IMR-90 (cell line): ENCODE measurements at regions not wholly inside any gene's neighbourhood (a gene's known extent, or its start where the extent isn't known, plus 50 kb on each side); places are given as distances from the start of the nearest gene placed in this dataset.

Experiments
- ATAC-seq: fragments of 200-7000 bp; cut with Tn5 transposase; 2 replicates; pipeline ENCODE4 v1.9.1; 2020; ENCODE audit warnings: low read depth, mild to moderate bottlenecking, moderate library complexity
- BruUV-seq: library from RNA; stranded (reverse); fragments of 400-500 nt; replicated peaks from 2 replicates; lab custom pipeline; 2021; lab: Mats Ljungman, UMichigan
- CTCF ChIA-PET: fragments of 300-600 bp; formaldehyde crosslinking; extraction: SDS; loops from one replicate; lab custom pipeline; 2021; ENCODE audit warnings: antibody characterized with exemption; lab: Yijun Ruan, JAX
- POLR2A ChIA-PET: fragments of 300-600 bp; sonication (Branson Sonifier 250); formaldehyde crosslinking; loops from one replicate; lab custom pipeline; 2022; ENCODE audit warnings: antibody characterized with exemption; ENCODE audit not compliant: unreplicated experiment; lab: Charles Lee
- DNase-seq: peaks from one replicate; pipeline ENCODE4 v3.0.0; 2013
- H2AFZ ChIP-seq: replicated peaks from 2 replicates; pipeline ENCODE3; 2013; ENCODE audit warnings: low read length, mild to moderate bottlenecking; ENCODE audit not compliant: poor library complexity
- H2AK5ac ChIP-seq: 2 replicates; pipeline ENCODE4 v1.6.1; 2013; ENCODE audit warnings: low read depth, low read length, inconsistent platforms
- H2AK9ac ChIP-seq: replicated peaks from 2 replicates; pipeline ENCODE3; 2013; ENCODE audit warnings: mild to moderate bottlenecking, low read depth, low read length, moderate library complexity; ENCODE audit not compliant: poor library complexity
- H2BK120ac ChIP-seq: 2 replicates; pipeline ENCODE4 v1.6.1; 2013; ENCODE audit warnings: low read depth, low read length, inconsistent platforms
- H2BK15ac ChIP-seq: 3 replicates; pipeline ENCODE4 v1.6.1; 2013; ENCODE audit warnings: low read depth, low read length, inconsistent platforms
- H2BK20ac ChIP-seq: 2 replicates; pipeline ENCODE4 v1.6.1; 2013; ENCODE audit warnings: low read depth, mild to moderate bottlenecking, inconsistent platforms, low read length, moderate library complexity
- H2BK5ac ChIP-seq: 2 replicates; pipeline ENCODE4 v1.6.1; 2013; ENCODE audit warnings: mild to moderate bottlenecking, low read depth, low read length, inconsistent platforms; ENCODE audit not compliant: poor library complexity, severe bottlenecking
- H3K14ac ChIP-seq: replicated peaks from 2 replicates; pipeline ENCODE4 v1.6.1; 2013; ENCODE audit warnings: low read depth, low read length, inconsistent platforms
- H3K18ac ChIP-seq: 2 replicates; pipeline ENCODE4 v1.6.1; 2013; ENCODE audit warnings: low read depth, low read length, control low read depth
- H3K23ac ChIP-seq: 2 replicates; pipeline ENCODE4 v1.6.1; 2013; ENCODE audit warnings: low read depth, low read length, inconsistent platforms
- H3K27ac ChIP-seq: 2 replicates; pipeline ENCODE4 v1.5.1; 2013; ENCODE audit warnings: mild to moderate bottlenecking, control low read depth, low read length; ENCODE audit not compliant: insufficient read depth
- H3K27me3 ChIP-seq: 2 replicates; pipeline ENCODE4 v1.6.1; 2013; ENCODE audit warnings: low read length; ENCODE audit not compliant: control insufficient read depth, insufficient read depth
- H3K36me3 ChIP-seq: 2 replicates; pipeline ENCODE4 v1.6.1; 2013; ENCODE audit warnings: low read length, mixed read lengths; ENCODE audit not compliant: control insufficient read depth, insufficient read depth
- H3K4ac ChIP-seq: 2 replicates; pipeline ENCODE4 v1.6.1; 2013; ENCODE audit warnings: low read depth, low read length, inconsistent platforms
- H3K4me1 ChIP-seq: 2 replicates; pipeline ENCODE4 v1.6.1; 2013; ENCODE audit warnings: low read length, mixed read lengths; ENCODE audit not compliant: control insufficient read depth, insufficient read depth
- H3K4me2 ChIP-seq: 2 replicates; pipeline ENCODE4 v1.6.1; 2013; ENCODE audit warnings: low read depth, mild to moderate bottlenecking, control low read depth, low read length, moderate library complexity
- H3K4me3 ChIP-seq: 2 replicates; pipeline ENCODE4 v1.5.1; 2013; ENCODE audit warnings: low read depth, mild to moderate bottlenecking, control low read depth, low read length, moderate library complexity; ENCODE audit not compliant: insufficient read depth
- H3K56ac ChIP-seq: 2 replicates; pipeline ENCODE4 v1.6.1; 2013; ENCODE audit warnings: low read length, inconsistent platforms; ENCODE audit not compliant: insufficient read depth; ENCODE audit errors: extremely low read depth
- H3K79me1 ChIP-seq, 2 experiments: 2 replicates each; pipeline ENCODE4 v1.6.1; 2013; ENCODE audit warnings: low read length in 2 of 2, inconsistent platforms in 1 of 2, low read depth in 1 of 2
- H3K9ac ChIP-seq: 2 replicates; pipeline ENCODE4 v1.6.1; 2013; ENCODE audit warnings: low read depth, low read length, control low read depth
- H3K9me1 ChIP-seq: 2 replicates; pipeline ENCODE4 v1.6.1; 2013; ENCODE audit warnings: low read length, inconsistent platforms; ENCODE audit not compliant: insufficient read depth
- H3K9me3 ChIP-seq: 2 replicates; pipeline ENCODE4 v1.6.1; 2013; ENCODE audit warnings: low read length; ENCODE audit not compliant: control insufficient read depth, insufficient read depth
- H4K20me1 ChIP-seq: 2 replicates; pipeline ENCODE4 v1.6.1; 2013; ENCODE audit warnings: low read length, inconsistent platforms; ENCODE audit not compliant: insufficient read depth
- H4K5ac ChIP-seq: 2 replicates; pipeline ENCODE4 v1.6.1; 2013; ENCODE audit warnings: mild to moderate bottlenecking, low read depth, low read length, control low read depth
- H4K8ac ChIP-seq, 2 experiments: 2 replicates each; pipeline ENCODE4 v1.6.1; 2013; ENCODE audit warnings: low read depth in 2 of 2, low read length in 2 of 2, control low read depth in 1 of 2, inconsistent platforms in 1 of 2
- H4K91ac ChIP-seq: 2 replicates; pipeline ENCODE4 v1.6.1; 2013; ENCODE audit warnings: low read depth, low read length, inconsistent platforms; ENCODE audit not compliant: insufficient read depth
- BHLHE40 ChIP-seq: fragments of 150-350 bp; IDR thresholded peaks from 2 replicates; pipeline ENCODE4 v1.6.1; 2016; ENCODE audit warnings: mild to moderate bottlenecking, low read depth, low read length
- FOS ChIP-seq: fragments of 150-350 bp; IDR thresholded peaks from 2 replicates; pipeline ENCODE4 v1.6.1; 2016; ENCODE audit warnings: low read depth, low read length
- MXI1 ChIP-seq: IDR thresholded peaks from 2 replicates; pipeline ENCODE4 v1.6.1; 2012; ENCODE audit warnings: low read depth, mild to moderate bottlenecking, low read length, moderate library complexity, borderline replicate concordance
- NFE2L2 ChIP-seq: fragments of 150-350 bp; IDR thresholded peaks from 2 replicates; pipeline ENCODE4 v1.6.1; 2016; ENCODE audit warnings: low read depth, mild to moderate bottlenecking, low read length
- RAD21 ChIP-seq: IDR thresholded peaks from 2 replicates; pipeline ENCODE4 v1.6.1; 2012; ENCODE audit warnings: low read length, improper control_type of control experiment
- RFX5 ChIP-seq: IDR thresholded peaks from 2 replicates; pipeline ENCODE4 v1.8.0; 2012; ENCODE audit warnings: low read depth, mild to moderate bottlenecking, low read length, moderate library complexity
- WGBS, 2 experiments: methylation state at CpG; one replicate each; pipeline versions ENCODE4 v1.1.5 to v1.1.7; 2013; ENCODE audit warnings: missing lambda C conversion rate in 2 of 2; ENCODE audit not compliant: insufficient read length in 1 of 2; ENCODE audit errors: extremely low coverage in 2 of 2; 5-methylcytosine and 5-hydroxymethylcytosine counted together
- dilution Hi-C: fragments of 300-500 bp; cut with HindIII; formaldehyde crosslinking; loops from one replicate; pipeline ENCODE4 v1.14.3; 2018; ENCODE audit warnings: low sequenced_read_pairs; ENCODE audit not compliant: unreplicated experiment
- in situ Hi-C: fragments of 300-500 bp; cut with MboI; formaldehyde crosslinking; loops from 3 replicates; pipeline ENCODE4 v1.14.3; 2019; ENCODE audit warnings: low sequenced_read_pairs, inconsistent platforms, mixed read lengths
- intact Hi-C: fragments of 100-400 bp; cut with micrococcal nuclease; formaldehyde crosslinking; loops from 2 replicates; pipeline ENCODE4 v1.10.0; 2022
- TF ChIP-seq, protein P1 (sequence below): conservative IDR thresholded peaks from 2 replicates; pipeline ENCODE4 v1.5.1; 2012; ENCODE audit warnings: mild to moderate bottlenecking, low read depth, low read length, improper control_type of control experiment

DNA sequence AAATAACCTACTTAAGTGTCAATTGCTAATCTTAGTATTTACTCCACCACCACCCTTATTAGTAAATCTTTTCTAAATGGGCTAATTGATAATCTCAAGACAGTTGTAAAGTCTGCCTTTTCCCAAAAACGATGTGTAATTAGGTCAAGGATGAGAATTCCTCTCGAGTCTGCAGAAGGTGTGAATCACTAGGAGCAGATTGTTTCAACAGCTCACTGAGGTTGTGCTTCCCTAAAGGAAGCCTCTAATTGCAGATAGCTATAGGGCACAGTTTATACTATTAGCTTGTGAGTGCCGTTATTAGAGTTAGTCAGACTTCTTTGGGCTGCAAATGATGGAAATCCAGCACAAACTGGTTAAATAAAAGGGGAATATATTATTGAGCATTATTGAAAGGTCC lies 84.9 kb downstream of the C11orf91 start:
- BruUV-seq, result no TSS peak
- Histone ChIP-seq H3K18ac (no peak overlapping the region), H3K4me3 (no peak overlapping the region), H2AK9ac (no peak overlapping the region), H3K14ac (no peak overlapping the region), H3K79me1 (no peaks in the 10 kb centered on the region; a peak in 1 of 4 replicates), H3K4me1 (no peaks in the 10 kb centered on the region), H3K23ac (no peak overlapping the region), H2BK5ac (no peak overlapping the region), H2BK15ac (no peak overlapping the region), H2BK20ac (no peak overlapping the region), H4K91ac (no peak overlapping the region), H2BK120ac (no peak overlapping the region), H2AFZ (no peak overlapping the region), H4K20me1 (no peaks in the 10 kb centered on the region), H4K8ac (no peak overlapping the region), H3K56ac (no peak overlapping the region), H3K9me1 (peaks cover 3% of the 10 kb centered on the region), H2AK5ac (no peak overlapping the region), H3K9me3 (no peaks in the 10 kb centered on the region), H3K4me2 (no peak overlapping the region), H4K5ac (no peak overlapping the region), H3K27me3 (no peaks in the 10 kb centered on the region), H3K9ac (no peak overlapping the region), H3K36me3 (no peaks in the 10 kb centered on the region), H3K27ac (no peak overlapping the region), H3K4ac (no peak overlapping the region)
- ChIA-PET POLR2A (no interaction called here), CTCF (no interaction called here)
- WGBS, 2 experiments, result no CpG with 5 or more reads among the region's 3 CpGs
- intact Hi-C loops (no loop called here), in situ Hi-C loops (no loop called here), dilution Hi-C loops (no loop called here)
- no peak for TF ChIP-seq RFX5
- TF ChIP-seq, protein P1, sequence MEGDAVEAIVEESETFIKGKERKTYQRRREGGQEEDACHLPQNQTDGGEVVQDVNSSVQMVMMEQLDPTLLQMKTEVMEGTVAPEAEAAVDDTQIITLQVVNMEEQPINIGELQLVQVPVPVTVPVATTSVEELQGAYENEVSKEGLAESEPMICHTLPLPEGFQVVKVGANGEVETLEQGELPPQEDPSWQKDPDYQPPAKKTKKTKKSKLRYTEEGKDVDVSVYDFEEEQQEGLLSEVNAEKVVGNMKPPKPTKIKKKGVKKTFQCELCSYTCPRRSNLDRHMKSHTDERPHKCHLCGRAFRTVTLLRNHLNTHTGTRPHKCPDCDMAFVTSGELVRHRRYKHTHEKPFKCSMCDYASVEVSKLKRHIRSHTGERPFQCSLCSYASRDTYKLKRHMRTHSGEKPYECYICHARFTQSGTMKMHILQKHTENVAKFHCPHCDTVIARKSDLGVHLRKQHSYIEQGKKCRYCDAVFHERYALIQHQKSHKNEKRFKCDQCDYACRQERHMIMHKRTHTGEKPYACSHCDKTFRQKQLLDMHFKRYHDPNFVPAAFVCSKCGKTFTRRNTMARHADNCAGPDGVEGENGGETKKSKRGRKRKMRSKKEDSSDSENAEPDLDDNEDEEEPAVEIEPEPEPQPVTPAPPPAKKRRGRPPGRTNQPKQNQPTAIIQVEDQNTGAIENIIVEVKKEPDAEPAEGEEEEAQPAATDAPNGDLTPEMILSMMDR, result no peak
- TF ChIP-seq NFE2L2, result no peak
- no peak for TF ChIP-seq BHLHE40
- TF ChIP-seq MXI1, result no peak
- no peak for TF ChIP-seq FOS
- TF ChIP-seq RAD21, result no peak
- no peak for DNase-seq
- no peak for ATAC-seq
